ENCODE measurements at regions not wholly inside any gene's neighbourhood (a gene's known extent, or its start where the extent isn't known, plus 50 kb on each side); places are given as distances from the start of the nearest gene placed in this dataset.

DNA sequence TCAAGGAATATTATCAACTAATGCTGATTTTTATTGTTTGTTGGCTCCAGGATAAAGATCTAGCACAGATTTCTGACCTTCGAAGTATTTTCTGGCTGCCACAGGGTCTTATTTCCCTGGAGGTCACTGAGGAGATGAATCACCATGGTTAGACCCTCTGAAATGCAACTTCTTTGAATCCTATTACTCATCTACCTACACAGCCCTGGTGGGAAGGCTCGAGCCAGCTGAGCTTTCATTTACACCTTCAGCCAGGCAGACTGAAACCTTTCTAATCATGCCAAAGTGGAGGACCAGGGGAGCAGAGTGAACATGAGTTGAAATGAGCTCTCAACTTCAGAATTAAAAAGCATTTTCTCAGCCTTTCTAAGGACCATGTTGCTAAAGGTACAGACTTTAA, 130.5 kb downstream of the SMIM20 start:
- intact Hi-C loops (cut with DNase I) = no loop called here
- no peak for TF ChIP-seq CTCF (IDR thresholded peaks at IDR 0.05)
- TF ChIP-seq POLR2AphosphoS5 (IDR thresholded peaks at IDR 0.05; ENCODE audit: insufficient read depth in 1 of 2, low read depth in 1 of 2) = no peak
- TF ChIP-seq POLR2A (IDR thresholded peaks at IDR 0.05) = no peak
- H3K27ac ChIP-seq = no peak overlapping the region

DNA sequence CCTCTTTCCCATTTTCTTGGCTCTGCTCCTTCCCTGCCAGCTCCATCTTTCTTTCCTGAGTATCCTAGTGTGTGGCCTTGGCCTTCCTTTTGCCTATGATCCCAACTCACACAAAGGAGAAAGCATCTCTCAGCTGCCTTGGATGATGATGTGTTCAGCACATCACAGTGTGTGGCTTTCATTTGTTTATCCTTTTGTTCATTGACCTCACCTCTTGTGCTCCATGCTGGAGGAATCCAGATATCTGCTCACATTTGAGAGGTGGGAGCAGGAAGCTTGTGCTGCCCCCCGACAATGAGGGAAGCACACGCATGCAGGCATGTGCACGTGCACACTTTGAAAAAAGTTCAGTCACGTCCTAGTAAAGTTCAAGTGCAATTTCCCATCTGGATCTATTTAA, 131.0 kb downstream of the SMIM20 start:
- intact Hi-C loops (cut with DNase I) = no loop called here
- peaks cover 31% of the 10 kb centered on the region for H3K4me1 ChIP-seq
- H3K27me3 ChIP-seq = no peaks in the 10 kb centered on the region
- no peak overlapping the region for H3K4me3 ChIP-seq
- DNase-seq (ENCODE audit: extremely low spot score in 2 of 2) = no peak
- no peak for TF ChIP-seq POLR2A (IDR thresholded peaks at IDR 0.05)
- TF ChIP-seq POLR2AphosphoS5 (IDR thresholded peaks at IDR 0.05; ENCODE audit: insufficient read depth in 1 of 2, low read depth in 1 of 2) = no peak
- TF ChIP-seq CTCF (IDR thresholded peaks at IDR 0.05) = no peak
- H3K36me3 ChIP-seq = no peaks in the 10 kb centered on the region
- no peaks in the 10 kb centered on the region for H3K9me3 ChIP-seq
- H3K27ac ChIP-seq = no peak overlapping the region

More for the DNA sequence above, 130.5 kb downstream of the SMIM20 start:
- no peaks in the 10 kb centered on the region for H3K9me3 ChIP-seq
- H3K4me1 ChIP-seq = peaks cover 27% of the 10 kb centered on the region
- H3K4me3 ChIP-seq = no peak overlapping the region
- no peaks in the 10 kb centered on the region for H3K27me3 ChIP-seq
- no peak for DNase-seq (ENCODE audit: extremely low spot score in 2 of 2)
- H3K36me3 ChIP-seq = no peaks in the 10 kb centered on the region

DNA sequence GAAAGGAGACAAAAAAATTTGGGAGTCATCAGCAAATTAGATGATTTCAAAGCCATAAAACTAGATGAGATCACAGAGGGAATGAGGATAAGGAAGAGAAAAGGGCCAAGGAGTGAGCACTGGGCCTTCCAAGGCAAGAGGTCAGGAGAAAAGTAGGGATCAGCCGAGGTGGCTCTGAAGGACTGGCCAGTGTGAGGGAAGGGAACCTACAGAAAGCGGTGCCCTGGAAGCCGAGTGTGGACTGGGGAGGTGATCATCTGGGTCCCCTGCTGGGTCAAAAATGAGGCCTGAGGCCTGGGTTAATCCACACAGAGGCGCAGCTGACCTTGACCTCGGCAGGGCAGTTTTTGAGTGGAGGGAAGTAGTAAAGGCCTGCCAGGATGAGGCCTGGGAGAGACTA, 133.8 kb downstream of the SMIM20 start:
- no peaks in the 10 kb centered on the region for H3K27me3 ChIP-seq
- peaks cover 35% of the 10 kb centered on the region for H3K4me1 ChIP-seq
- no peaks in the 10 kb centered on the region for H3K36me3 ChIP-seq
- no peak for DNase-seq (ENCODE audit: extremely low spot score in 2 of 2)
- intact Hi-C loops (cut with DNase I) = no loop called here
- peak overlapping the region; percentile 91 for H3K27ac ChIP-seq
- no peak overlapping the region for H3K4me3 ChIP-seq
- TF ChIP-seq POLR2A (IDR thresholded peaks at IDR 0.05) (no peak), CTCF (IDR thresholded peaks at IDR 0.05) (no peak), POLR2AphosphoS5 (IDR thresholded peaks at IDR 0.05; ENCODE audit: insufficient read depth in 1 of 2, low read depth in 1 of 2) (no peak)
- no peaks in the 10 kb centered on the region for H3K9me3 ChIP-seq

DNA sequence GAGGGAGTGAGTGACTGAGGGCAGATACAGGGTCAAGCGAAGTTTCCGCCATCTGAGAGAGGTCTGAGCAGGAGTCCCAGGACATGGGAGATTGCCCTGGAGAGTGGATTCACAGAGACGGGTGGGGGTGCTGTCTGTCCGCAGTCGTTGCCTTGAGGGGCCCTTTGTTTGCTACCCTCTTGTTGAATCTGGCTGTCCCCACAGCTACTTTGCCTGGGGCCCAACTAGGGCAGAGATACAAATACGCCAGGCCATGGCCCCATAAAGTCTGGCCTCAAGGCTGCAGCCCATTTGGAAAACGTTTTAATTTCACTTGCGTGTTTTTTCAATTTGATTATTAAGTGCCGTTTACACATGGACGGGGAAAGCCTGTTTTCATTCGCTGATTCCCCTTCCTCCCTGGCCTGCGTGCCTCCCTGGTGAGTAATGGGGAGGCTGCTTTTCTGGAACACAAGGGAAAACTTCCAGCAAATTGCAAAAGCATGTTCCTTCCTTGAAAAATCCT, 134.4 kb downstream of the SMIM20 start:
- H3K9me3 ChIP-seq = no peaks in the 10 kb centered on the region
- no peak for DNase-seq (ENCODE audit: extremely low spot score in 2 of 2)
- no peaks in the 10 kb centered on the region for H3K27me3 ChIP-seq
- intact Hi-C loops (cut with DNase I) = no loop called here
- no peak for TF ChIP-seq POLR2A (IDR thresholded peaks at IDR 0.05)
- peak; percentile 67 to 90 for TF ChIP-seq POLR2AphosphoS5 (IDR thresholded peaks at IDR 0.05; ENCODE audit: insufficient read depth in 1 of 2, low read depth in 1 of 2)
- no peak overlapping the region for H3K4me3 ChIP-seq
- H3K27ac ChIP-seq = peak overlapping the region; percentile 91
- H3K36me3 ChIP-seq = no peaks in the 10 kb centered on the region
- H3K4me1 ChIP-seq = peaks cover 35% of the 10 kb centered on the region

GRCh38 chr4:26048950-26049349, 134.9 kb downstream of the SMIM20 start:
- no peak for TF ChIP-seq CTCF (IDR thresholded peaks at IDR 0.05)
- TF ChIP-seq POLR2A (IDR thresholded peaks at IDR 0.05) = no peak
- TF ChIP-seq POLR2AphosphoS5 (IDR thresholded peaks at IDR 0.05; ENCODE audit: insufficient read depth in 1 of 2, low read depth in 1 of 2) = no peak
- Histone ChIP-seq H3K4me1 (peaks cover 35% of the 10 kb centered on the region), H3K9me3 (no peaks in the 10 kb centered on the region), H3K36me3 (no peaks in the 10 kb centered on the region), H3K4me3 (no peak overlapping the region), H3K27me3 (no peaks in the 10 kb centered on the region), H3K27ac (peak overlapping the region; percentile 91)
- DNase-seq (ENCODE audit: extremely low spot score in 2 of 2) = no peak
- intact Hi-C loops (cut with DNase I) = no loop called here

All from vagina (tissue), 2 donors.